GM19239 (cell line): ENCODE measurements at regions not wholly inside any gene's neighbourhood (a gene's known extent, or its start where the extent isn't known, plus 50 kb on each side); places are given as distances from the start of the nearest gene placed in this dataset.

ENCODE experiments used
- DNase-seq: peaks from one replicate; pipeline ENCODE4 v3.0.0; 2011; ENCODE audit warnings: low spot score; ENCODE audit not compliant: insufficient read length
- FAIRE-seq: peaks from 2 replicates; lab custom pipeline; 2011; peaks lifted over from hg19 to GRCh38; lab: Jason Lieb, UNC

GRCh38 chr16:64829678-64830077 lies 292.2 kb downstream of the CDH11 start:
- FAIRE-seq: no peak
- DNase-seq: no peak

- FAIRE-seq (no peak), DNase-seq (no peak)
Observed at GRCh38 chr16:64826374-64826773, 295.5 kb downstream of the CDH11 start.

GRCh38 chr16:64823481-64824075 lies 298.3 kb downstream of the CDH11 start:
- DNase-seq: no peak
- FAIRE-seq: no peak

- FAIRE-seq (no peak), DNase-seq (no peak)
Observed at GRCh38 chr16:64809876-64810629, 311.8 kb downstream of the CDH11 start.

- FAIRE-seq (no peak), DNase-seq (no peak)
Observed at GRCh38 chr16:64808474-64808873, 313.4 kb downstream of the CDH11 start.

GRCh38 chr16:64791756-64792155 lies 330.1 kb downstream of the CDH11 start:
- no peak for FAIRE-seq
- no peak for DNase-seq

- DNase-seq (no peak), FAIRE-seq (no peak)
Observed at GRCh38 chr16:64784635-64785034, 337.2 kb downstream of the CDH11 start.

- no peak for DNase-seq
- FAIRE-seq: no peak
Observed at GRCh38 chr16:64782484-64782883, 339.4 kb downstream of the CDH11 start.

- DNase-seq: no peak
Observed at GRCh38 chr16:64780445-64780844, 341.4 kb downstream of the CDH11 start.

GRCh38 chr16:64778777-64779176 lies 343.1 kb downstream of the CDH11 start:
- DNase-seq (no peak), FAIRE-seq (no peak)

More at GRCh38 chr16:64780445-64780844, 341.4 kb downstream of the CDH11 start:
- FAIRE-seq: no peak

- no peak for DNase-seq
- no peak for FAIRE-seq
Observed at GRCh38 chr16:64773638-64774037, 348.2 kb downstream of the CDH11 start.

- FAIRE-seq (no peak), DNase-seq (no peak)
Observed at GRCh38 chr16:64773184-64773583, 348.7 kb downstream of the CDH11 start.

GRCh38 chr16:64771273-64771672 lies 350.6 kb downstream of the CDH11 start:
- DNase-seq: no peak
- FAIRE-seq: no peak

GRCh38 chr16:64762211-64762610 lies 359.7 kb downstream of the CDH11 start:
- DNase-seq: no peak
- no peak for FAIRE-seq

- FAIRE-seq: no peak
- DNase-seq: no peak
Observed at GRCh38 chr16:64754279-64754678, 367.6 kb downstream of the CDH11 start.

- FAIRE-seq (no peak), DNase-seq (no peak)
Observed at GRCh38 chr16:64751906-64752305, 370.0 kb downstream of the CDH11 start.

GRCh38 chr16:64749346-64749745 lies 372.5 kb downstream of the CDH11 start:
- DNase-seq: no peak
- FAIRE-seq: no peak

GRCh38 chr16:64745258-64745930 lies 376.5 kb downstream of the CDH11 start:
- FAIRE-seq (no peak), DNase-seq (no peak)

GRCh38 chr16:64742455-64743223 lies 379.2 kb downstream of the CDH11 start:
- DNase-seq (no peak), FAIRE-seq (no peak)

GRCh38 chr16:64740261-64740660 lies 381.6 kb downstream of the CDH11 start:
- FAIRE-seq (no peak), DNase-seq (no peak)
